Chondrocyte (in vitro differentiated cells): ENCODE measurements at regions not wholly inside any gene's neighbourhood (a gene's known extent, or its start where the extent isn't known, plus 50 kb on each side); places are given as distances from the start of the nearest gene placed in this dataset.

Experiments used
- DNase-seq: peaks from one replicate; pipeline ENCODE4 v3.0.0; 2021; ENCODE audit warnings: mixed read lengths, low spot score
- H3K27ac Mint-ChIP-seq: one replicate; pipeline ENCODE4 v1.8.0; 2021; ENCODE audit warnings: mild to moderate bottlenecking, moderate library complexity, mixed read lengths; ENCODE audit not compliant: unreplicated experiment
- H3K27me3 Mint-ChIP-seq: 2 replicates; pipeline ENCODE4 v1.8.0; 2021; ENCODE audit warnings: low read depth, mixed read lengths
- H3K36me3 Mint-ChIP-seq: 2 replicates; pipeline ENCODE4 v1.8.0; 2021; ENCODE audit warnings: low read depth, mixed read lengths
- H3K4me1 Mint-ChIP-seq: 2 replicates; pipeline ENCODE4 v1.8.0; 2021; ENCODE audit warnings: low read depth, mild to moderate bottlenecking, mixed read lengths
- H3K4me3 Mint-ChIP-seq: one replicate; pipeline ENCODE4 v1.8.0; 2021; ENCODE audit warnings: mild to moderate bottlenecking, moderate library complexity, mixed read lengths; ENCODE audit not compliant: unreplicated experiment
- H3K9me3 Mint-ChIP-seq: 2 replicates; pipeline ENCODE4 v1.8.0; 2021; ENCODE audit warnings: low read depth, mixed read lengths
- TF ChIP-seq, protein P1 (sequence below): fragments of 200-600 bp; sonication (generic); IDR thresholded peaks from 2 replicates; pipeline ENCODE4 v1.5.0; 2021; ENCODE audit warnings: antibody characterized with exemption, mild to moderate bottlenecking, moderate library complexity

DNA sequence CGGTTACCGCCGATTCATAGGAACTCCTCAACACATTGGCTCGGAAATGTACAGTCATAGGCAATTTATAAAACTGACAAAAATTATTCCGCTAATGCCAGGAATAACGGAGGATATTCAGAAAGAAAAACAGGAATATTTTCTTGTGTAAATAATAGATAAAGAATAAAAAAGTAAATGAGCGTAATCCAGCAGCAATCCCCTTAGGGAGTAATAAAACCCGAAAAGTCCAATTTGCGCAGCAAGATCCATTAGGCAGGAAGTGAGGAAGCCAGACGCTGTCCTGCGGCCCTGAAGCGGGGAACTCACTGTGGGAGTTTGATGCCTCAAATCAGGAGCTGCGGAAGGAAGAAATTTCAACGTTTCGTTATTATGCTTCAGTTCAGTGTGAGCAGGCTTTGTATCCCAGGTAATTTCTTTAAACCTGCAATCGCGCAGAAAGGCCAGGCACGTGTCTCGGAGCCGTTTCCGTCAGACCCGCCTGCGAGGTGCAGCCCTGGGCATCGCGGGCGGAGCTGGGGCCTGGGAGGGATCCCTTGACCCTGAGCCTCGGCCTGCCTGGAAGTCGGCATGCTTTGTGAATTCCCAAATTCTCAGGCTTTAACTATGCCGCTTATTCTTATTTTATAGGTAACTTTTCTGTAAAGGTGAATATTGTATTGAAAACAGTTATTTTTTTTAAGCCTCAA, 180.9 kb upstream of the ALKAL2 start:
- H3K4me1 Mint-ChIP-seq = peaks cover 5% of the 10 kb centered on the region
- no peaks in the 10 kb centered on the region for H3K36me3 Mint-ChIP-seq
- no peak overlapping the region for H3K4me3 Mint-ChIP-seq
- TF ChIP-seq, protein P1, sequence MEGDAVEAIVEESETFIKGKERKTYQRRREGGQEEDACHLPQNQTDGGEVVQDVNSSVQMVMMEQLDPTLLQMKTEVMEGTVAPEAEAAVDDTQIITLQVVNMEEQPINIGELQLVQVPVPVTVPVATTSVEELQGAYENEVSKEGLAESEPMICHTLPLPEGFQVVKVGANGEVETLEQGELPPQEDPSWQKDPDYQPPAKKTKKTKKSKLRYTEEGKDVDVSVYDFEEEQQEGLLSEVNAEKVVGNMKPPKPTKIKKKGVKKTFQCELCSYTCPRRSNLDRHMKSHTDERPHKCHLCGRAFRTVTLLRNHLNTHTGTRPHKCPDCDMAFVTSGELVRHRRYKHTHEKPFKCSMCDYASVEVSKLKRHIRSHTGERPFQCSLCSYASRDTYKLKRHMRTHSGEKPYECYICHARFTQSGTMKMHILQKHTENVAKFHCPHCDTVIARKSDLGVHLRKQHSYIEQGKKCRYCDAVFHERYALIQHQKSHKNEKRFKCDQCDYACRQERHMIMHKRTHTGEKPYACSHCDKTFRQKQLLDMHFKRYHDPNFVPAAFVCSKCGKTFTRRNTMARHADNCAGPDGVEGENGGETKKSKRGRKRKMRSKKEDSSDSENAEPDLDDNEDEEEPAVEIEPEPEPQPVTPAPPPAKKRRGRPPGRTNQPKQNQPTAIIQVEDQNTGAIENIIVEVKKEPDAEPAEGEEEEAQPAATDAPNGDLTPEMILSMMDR = no peak
- peaks cover 5% of the 10 kb centered on the region for H3K27me3 Mint-ChIP-seq
- no peak overlapping the region for H3K27ac Mint-ChIP-seq
- peaks cover 11% of the 10 kb centered on the region for H3K9me3 Mint-ChIP-seq
- no peak for DNase-seq

DNA sequence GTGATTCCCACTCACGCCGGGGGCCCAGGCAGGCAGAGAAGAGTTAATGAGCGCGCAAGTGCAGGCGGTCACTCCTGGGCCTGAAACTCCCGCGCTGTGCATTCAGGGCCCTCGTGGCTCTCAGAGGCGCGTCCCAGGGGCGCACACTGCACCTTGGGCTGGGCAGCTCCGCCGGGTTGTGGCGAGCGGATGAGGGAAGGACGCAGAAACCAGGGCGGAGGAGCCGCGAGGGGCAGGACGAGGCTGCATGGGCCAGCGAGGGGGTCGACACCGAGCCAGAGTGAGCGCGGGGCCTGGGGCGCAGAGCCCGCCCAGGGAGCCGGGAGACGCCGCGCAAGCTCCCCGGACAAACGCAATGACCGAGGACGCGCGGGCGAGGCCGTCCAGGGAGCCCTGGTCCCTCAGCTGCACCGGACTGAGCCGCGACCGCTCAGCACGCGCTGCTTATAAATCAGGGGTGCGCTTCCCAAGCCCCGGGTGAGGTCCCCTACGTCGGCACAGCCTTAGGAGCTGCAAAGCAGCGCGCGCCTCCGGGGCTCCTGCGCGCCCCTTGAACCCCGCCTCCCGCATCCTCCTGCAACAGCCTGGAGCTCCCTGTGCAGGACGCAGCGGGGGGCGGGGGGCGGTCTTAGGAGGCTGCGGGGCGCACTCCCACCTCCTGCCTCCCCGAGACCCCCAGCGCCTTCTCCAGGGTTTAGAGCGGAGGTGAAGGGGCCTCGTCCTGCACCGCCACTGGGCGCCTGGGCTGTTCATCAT, 180.2 kb upstream of the ALKAL2 start:
- Mint-ChIP-seq H3K4me3 (peak overlapping the region; percentile 67), H3K27me3 (peaks cover 5% of the 10 kb centered on the region), H3K27ac (no peak overlapping the region), H3K9me3 (peaks cover 7% of the 10 kb centered on the region), H3K36me3 (no peaks in the 10 kb centered on the region), H3K4me1 (peaks cover 5% of the 10 kb centered on the region)
- DNase-seq = no peak
- TF ChIP-seq, protein P1 = no peak

DNA sequence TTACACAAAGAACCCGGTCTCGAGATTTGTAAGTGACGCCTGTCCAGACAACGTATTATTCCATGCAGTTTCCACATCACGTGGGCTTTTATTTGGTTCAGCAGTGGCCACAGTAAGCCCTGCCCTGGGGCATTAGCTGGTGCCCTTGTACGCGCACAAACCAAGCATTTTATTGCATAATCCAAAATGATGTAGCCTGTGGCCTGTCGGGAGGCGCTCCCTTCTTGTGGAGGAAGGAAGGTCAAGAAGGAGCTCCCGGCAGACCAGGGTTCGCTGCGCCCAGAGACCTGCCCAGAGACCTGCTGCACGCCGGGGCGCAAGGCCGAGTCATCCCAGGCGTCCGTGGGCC, 179.6 kb upstream of the ALKAL2 start:
- Mint-ChIP-seq H3K9me3 (peaks cover 1% of the 10 kb centered on the region), H3K27ac (no peak overlapping the region), H3K27me3 (peaks cover 5% of the 10 kb centered on the region), H3K4me3 (peak overlapping the region; percentile 67), H3K36me3 (no peaks in the 10 kb centered on the region), H3K4me1 (peaks cover 5% of the 10 kb centered on the region)
- TF ChIP-seq, protein P1 = no peak
- no peak for DNase-seq

DNA sequence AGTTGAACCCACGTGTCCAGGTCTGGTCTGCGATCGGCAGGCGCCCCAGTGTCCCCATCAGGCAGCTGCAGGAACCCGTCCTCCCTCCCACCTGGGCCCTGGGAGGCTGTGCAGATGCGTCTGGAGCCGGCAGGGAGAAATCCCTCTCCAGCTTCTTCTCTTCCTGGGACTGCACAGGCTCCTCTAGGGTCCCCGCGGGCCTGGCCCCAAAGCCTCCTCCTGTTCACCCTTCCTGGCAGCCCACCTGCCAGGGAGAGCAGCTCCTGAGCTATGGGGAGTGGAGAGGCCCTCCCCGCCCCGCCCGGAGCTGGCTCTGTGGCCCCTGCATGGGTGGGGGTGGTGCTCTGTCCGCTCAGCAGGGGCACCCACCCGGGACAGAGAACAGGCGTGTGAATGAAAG, 179.2 kb upstream of the ALKAL2 start:
- Mint-ChIP-seq H3K27ac (no peak overlapping the region), H3K27me3 (peaks cover 5% of the 10 kb centered on the region), H3K36me3 (no peaks in the 10 kb centered on the region), H3K4me1 (peaks cover 5% of the 10 kb centered on the region), H3K4me3 (no peak overlapping the region), H3K9me3 (no peaks in the 10 kb centered on the region)
- TF ChIP-seq, protein P1 = no peak
- DNase-seq = no peak

DNA sequence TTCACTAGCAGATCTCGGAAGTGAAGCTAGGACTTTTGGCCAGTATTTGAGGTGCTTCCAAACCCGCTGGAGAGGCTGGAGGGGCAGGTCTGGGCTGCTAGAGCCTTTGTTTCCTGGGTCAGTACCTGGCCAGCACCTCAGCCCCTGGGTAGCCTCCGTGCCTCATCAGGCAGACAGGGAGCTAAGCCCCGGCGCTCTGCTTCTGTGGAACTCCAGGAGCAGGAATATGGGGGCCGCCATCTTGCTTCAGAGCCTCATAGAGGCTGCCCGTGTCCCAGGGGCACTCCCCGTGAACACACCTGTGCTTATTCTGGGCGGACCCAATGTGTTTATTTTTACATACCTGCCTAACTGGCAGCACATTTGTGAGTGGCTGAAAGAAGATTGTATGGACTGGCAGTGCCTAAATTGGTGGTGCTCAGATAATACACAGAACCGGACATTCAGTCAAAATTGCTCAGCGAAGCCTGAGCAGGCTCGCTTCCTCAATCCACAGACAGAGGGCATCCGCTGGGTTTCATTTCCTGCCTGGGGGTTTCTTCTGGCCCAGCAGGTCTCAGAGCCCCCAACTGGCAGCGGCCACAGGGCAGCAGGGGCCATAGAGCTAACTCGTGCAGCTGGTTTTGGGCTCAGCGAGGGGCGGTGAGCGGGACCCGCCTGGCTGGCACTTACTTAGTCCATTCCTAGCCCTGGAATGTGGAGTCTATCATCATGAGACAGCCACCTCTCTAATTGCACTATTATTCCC, 176.8 kb upstream of the ALKAL2 start:
- Mint-ChIP-seq H3K4me1 (peaks cover 11% of the 10 kb centered on the region), H3K27ac (no peak overlapping the region), H3K36me3 (peaks cover 2% of the 10 kb centered on the region), H3K4me3 (no peak overlapping the region), H3K9me3 (no peaks in the 10 kb centered on the region), H3K27me3 (peaks cover 15% of the 10 kb centered on the region)
- TF ChIP-seq, protein P1 = no peak
- no peak for DNase-seq
